ENCODE measurements at regions not wholly inside any gene's neighbourhood (a gene's known extent, or its start where the extent isn't known, plus 50 kb on each side); places are given as distances from the start of the nearest gene placed in this dataset.

DNA sequence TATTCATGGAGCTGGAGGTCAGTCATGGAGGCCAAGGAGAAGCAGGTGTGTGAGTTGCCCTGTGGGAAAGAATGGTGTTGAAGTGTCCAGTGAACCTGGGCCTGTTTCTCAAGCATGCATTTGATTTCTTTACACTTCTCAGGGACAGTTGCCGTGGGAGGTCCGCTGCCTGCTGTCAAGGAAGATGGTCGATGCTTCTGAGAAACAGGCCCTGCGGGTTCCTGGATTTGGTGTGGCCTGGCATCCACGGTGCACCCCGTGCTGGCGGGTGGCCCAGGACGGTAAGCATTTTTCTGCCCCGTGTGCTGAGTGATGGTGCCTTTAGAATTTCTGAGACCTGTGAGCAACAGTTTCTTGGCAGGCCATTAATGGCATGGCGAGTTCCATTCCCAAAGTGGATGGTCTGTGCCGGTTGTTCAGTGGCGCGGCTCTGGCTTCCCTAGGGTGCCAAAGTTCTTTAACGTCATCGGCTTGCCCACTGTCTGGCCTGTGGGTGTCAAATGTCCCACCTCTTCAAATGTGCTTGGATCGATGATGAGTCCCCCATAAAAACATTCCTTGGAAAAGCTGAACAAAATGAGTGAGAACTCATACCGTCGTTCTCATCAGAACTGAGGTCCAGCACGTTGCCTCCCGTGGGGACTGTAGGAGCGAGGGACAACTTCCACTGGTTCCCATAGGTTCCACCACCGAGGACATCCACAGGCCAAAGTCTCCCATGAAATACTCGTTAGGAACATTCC, 107.2 kb downstream of the SNRPN start:
- no peak for TF ChIP-seq POLR2A (IDR thresholded peaks at IDR 0.05; ENCODE audit: low read depth, low read length)
- no peak for TF ChIP-seq POLR2AphosphoS5 (IDR thresholded peaks at IDR 0.05; ENCODE audit: low read depth, low read length)
- TF ChIP-seq TAF1 (IDR thresholded peaks at IDR 0.05; ENCODE audit: borderline replicate concordance, low read depth, low read length) = no peak
